DMS153 treated with DMSO at 0.1 percent for 48 hours (cell line): ENCODE measurements at regions not wholly inside any gene's neighbourhood (a gene's known extent, or its start where the extent isn't known, plus 50 kb on each side); places are given as distances from the start of the nearest gene placed in this dataset.

Experiments
- DNase-seq: peaks from one replicate; lab custom pipeline; 2025; ENCODE audit not compliant: unreplicated experiment; lab: John Stamatoyannopoulos, UW

DNA sequence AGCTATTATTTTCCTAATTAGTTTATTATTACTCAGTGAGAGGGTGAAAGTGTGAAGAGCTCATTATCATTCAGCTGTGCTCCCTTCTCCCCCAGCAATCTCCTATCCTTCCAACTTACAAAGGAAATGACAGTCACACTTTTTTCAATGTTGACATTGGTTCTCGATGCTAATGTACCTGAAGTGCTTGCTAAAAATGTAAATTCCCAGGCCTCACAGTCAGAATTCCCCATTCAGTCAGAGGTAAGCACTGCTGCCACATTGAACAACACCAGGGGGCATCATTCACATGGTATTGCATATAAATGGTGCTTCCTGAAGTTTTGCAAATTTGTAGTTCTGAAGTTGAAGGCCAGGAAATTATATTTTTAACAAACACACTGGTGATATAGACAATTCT is 132.7 kb upstream of the FOXD3 start:
- DNase-seq = peak; percentile 28

DNA sequence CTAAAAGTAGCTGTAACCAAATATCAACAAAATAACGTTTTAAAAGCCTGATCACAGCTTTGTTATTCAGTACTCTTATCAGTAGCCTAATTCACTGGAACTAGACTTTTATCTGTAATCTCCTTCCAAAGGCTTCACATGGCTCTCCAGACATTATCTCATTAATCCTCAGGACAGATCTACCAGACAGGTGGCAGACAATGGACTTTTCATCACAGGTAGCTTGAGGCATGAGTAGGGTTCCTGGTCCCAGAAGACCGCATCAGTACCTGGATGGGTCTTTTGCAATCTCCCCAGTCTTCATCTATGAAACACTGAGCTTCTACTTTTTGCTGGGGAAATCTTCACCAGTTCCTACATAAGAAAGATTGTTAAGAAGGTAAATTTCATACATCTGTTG is 132.2 kb upstream of the FOXD3 start:
- DNase-seq = no peak

DNA sequence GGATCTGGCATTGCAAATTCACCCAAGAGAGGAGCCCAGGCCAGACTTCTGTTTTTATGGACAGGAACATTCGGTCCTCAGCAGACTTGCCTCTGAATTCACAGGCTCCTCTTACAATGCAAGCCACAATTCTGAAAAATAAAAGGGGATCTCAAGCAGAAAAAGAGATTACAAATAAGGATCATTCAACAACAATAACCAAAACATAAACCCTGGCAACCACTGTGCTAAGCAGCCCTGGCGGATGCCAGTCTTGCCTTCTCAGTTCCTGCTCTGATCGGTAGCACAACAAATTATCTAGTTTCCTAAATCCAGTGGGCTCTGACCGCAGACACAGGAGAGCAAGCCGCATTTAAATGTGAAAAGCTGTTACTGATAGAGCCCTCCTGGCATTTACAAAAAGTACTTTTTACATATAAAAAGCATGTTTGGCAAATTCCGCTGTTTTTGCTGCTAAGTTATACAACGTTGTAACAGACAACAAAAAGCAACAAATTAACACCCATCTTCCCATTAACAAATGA is 123.4 kb upstream of the FOXD3 start:
- DNase-seq = no peak

DNA sequence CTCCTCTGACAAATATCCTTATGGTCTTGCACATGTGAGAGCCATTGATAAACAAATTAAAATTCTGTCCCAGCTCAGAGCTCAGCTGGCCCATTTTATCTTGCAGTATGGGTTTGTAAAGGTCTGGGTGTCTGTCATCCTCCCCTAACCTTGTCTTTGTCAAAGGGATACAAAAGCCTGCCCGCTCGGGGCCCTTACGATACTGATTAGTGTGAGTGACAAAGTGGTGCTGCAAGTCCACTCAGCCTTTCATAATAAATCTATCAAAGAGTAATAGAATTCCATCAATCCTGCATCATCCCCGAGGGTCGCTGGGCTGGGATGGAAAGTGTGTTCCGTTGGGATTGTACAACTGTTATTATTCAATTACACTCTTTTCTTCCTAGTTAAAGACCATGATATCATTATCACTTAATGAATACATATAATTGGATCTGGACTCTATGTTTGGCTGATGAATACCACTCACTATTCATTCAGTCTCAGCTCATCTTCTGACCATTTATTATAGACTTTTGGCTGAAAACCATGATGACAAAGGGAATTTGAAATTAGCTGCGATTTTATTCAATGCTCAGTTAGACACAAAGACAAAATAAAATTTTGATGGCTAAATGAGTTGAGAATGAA is 122.5 kb upstream of the FOXD3 start:
- DNase-seq = no peak

DNA sequence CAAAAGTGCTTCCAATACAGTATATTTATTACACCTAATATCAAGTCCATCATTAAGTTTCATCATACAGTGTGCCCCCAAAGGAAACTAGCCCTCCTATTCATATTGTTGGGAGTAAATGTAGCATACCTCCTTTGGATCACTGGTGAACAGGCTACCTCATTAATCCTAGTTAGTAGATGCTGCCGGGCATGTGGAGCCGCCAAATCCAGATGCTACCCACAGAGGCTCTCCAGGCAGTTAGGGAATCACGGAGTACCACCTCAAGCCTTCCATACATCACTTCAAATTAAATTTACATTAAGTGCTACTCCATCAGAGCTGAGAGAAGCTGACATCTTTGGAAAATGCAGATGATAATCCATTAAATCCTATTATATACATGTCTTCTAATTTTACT is 121.7 kb upstream of the FOXD3 start:
- no peak for DNase-seq

DNA sequence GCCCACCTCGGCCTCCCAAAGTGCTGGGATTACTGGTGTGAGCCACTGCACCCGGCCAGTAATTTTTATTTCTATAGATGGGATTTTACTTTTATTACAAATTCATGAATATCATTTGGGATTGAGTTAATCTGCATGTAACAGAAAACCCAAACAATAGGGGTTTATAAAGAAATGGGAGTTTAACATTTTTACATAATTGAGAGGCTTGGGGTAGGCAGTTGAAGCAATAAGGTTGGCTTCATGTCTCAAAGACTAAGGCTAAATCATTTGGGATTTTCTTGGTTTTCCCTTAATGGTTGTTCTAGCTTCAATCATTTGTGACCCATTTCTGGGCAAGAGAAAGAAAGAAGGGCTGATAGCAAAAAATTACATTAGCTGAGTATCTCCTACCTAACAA is 118.7 kb upstream of the FOXD3 start:
- DNase-seq = no peak

DNA sequence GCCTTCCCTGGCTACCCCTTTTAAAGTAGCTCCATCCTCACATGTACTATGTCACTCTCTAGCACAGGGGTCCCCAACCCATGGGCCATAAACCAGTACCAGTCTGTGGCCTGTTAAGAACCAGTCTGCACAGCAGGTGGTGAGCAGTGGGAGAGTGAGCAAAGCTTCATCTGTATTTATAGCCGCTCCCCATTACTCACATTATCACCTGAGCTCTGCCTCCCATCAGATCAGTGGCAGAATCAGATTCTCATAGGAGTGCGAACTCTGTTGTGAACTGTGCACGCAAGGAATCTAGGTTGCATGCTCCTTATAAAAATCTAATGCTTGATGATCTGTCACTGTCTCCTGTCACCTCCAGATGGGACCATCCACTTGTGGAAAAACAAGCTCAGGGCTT is 116.6 kb upstream of the FOXD3 start:
- no peak for DNase-seq

DNA sequence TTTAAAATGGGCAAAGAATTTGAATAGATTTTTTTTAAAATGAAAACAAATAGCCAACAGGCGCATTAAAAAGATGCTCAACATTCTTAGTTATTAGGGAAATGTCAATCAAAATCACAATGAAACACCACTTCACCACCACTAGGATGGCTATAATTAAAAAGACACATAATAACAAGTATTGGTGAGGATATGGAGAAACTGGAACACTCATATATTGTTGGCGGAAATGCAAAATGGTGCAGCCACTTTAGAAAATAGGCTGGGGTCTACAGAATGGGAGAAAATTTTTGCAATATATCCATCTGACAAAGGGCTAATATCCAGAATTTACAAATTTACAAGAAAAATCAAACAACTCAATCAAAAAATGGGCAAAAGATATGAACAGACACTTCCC is 107.8 kb upstream of the FOXD3 start:
- DNase-seq = no peak

DNA sequence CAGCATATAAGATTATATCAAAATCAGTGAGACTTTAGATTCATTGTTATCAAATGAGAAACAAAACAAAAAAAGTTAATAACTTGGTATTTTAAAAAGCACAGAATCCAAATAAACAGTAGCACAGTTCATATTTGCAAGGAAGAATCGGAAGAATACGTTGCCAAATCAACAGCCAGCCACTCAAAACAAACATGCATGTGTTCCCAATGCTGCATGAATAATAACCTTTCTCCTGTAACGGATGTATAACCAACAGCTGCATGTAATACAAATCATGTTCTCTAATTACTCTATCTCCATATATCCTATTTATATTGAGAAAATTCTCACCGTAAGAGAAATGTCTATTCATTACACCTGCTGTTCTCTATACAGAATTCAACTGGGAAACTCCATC is 98.9 kb upstream of the FOXD3 start:
- DNase-seq = no peak

DNA sequence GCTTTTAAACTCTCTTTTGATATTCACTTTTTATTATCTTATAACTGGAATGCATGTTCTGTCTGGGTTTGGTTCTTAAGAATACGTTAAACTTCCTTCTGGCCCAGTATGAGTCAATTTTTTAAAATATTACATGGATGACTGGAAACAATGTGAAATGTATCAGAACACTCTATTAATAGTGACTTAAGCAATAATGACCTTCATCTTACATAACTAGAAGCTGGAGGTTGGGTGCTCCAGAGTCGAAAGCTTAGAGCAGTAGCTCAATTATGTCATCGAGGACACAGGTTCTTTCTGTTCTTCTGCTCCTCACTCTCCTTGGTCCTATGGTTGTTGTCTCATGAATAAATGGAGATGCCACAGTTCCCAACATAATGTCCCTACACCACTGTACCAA is 91.6 kb upstream of the FOXD3 start:
- no peak for DNase-seq

DNA sequence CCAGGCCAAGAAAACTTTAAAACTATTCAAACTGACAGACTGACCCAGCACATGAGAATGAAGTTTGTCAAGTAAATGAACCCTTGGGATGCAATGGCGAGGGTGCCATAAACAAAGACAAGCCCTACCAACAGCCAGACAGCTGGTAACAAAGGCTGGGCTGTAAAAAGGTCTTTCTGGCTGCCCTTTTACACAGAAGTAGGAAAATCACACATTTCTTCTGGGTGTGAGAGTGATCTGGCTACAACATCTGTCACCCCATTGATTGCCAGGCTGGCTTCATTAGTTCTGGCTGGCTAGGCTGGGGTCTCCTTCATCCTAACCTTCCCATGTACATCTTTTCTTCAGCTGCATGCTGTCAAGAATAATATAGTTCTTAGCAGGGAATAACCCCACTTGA is 83.6 kb upstream of the FOXD3 start:
- no peak for DNase-seq

DNA sequence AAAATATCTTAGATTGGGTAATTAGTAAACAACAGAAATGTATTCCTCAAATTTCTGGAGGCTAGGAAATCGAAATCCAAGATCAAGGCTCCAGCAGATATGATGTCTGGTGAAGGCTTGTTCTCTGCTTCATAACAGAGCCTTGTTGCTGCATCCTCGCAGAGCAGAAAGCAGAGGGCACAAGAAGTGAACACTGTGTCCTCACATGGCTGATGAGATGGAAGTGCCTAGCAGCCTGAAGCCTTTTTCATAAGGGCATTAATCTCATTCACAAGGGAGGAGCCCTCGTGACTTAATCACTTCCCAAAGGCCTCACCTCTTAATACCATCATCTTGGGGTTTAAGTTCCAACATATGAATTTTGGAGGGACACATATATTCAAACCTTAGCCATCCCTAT is 77.2 kb upstream of the FOXD3 start:
- DNase-seq = no peak

DNA sequence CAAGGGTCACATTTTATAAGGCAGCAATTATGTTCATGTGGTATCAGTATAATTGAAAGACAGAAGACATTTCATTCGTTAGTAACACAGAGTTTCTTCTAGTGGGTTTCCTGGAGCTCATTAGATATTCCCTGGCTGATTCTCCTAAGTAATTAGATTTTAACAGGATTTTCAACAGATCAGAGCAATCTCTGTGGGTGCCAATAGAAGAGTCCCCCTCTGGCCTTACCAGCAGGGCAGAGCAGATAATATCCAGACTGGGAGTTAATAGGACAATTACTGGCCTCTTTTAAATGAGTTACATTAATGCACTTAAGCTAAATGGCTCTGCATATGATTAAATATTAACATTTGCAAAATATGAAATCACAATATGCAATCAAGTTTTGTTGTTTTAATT is 74.2 kb upstream of the FOXD3 start:
- DNase-seq = no peak

DNA sequence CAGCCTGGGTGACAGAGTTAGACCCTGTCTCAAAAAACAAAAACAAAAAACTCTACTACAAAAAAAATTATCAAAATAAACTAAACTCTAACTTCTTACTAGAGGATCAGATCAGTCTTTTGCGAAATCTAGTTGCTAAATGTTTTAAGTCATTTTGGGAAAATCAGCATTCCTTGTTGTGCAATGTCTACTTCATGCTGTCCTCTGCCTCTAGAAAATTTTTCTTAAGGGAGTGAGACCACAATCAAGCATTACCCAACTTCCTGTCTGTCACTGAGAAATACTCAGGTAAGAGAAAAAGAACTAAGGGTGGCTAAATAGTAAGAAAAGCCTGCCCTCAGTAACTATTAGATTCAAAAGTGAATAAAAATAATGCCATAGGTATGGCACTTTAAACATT is 67.2 kb upstream of the FOXD3 start:
- no peak for DNase-seq

DNA sequence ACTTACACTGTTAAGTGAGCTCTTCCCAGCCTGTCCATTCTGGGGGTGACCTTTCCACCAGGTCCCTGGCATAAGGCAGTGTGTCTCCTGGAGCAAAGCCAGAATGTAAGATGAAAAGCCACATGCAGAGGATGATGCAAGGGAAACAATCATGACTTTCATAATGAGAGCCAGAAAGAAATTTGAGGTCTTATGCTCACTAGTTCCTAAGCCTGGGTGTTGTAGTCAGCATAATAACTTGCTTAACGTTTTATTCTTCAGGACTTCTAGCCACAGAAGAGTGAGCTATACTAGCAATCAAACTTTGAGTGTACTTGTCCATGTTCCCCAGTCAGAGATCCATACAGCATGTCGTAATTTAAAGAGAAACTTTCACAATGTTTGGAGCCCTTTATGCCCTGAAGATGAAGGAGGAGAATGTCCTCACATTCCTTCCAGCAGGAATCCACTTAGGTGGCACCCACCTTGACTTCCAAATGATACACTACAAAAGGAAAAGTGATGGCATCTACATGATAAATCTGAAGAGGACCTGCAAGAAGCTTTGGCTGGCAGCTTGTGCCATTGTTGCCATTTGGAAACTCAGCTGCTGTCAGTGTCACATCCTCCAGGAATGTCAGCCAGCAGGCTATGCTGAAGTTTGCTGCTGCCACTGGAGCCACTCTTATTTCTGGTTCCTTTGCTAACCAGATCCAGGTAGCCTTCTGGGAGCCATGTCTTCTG is 60.5 kb upstream of the FOXD3 start:
- DNase-seq = no peak

DNA sequence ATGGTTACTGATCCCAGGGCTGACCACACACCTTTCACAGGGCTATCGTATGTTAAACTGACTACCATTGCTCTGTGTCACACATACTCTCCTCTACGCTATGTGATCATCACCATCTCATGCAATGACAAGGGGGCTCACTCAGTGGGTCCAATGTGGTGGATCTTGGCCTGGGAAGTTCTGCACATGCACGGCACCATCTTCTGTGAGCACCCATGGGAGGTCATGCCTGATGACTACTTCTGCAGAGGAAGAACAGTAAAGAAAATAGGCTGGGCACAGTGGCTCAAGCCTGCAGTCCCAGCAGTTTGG is 60.0 kb upstream of the FOXD3 start:
- no peak for DNase-seq

DNA sequence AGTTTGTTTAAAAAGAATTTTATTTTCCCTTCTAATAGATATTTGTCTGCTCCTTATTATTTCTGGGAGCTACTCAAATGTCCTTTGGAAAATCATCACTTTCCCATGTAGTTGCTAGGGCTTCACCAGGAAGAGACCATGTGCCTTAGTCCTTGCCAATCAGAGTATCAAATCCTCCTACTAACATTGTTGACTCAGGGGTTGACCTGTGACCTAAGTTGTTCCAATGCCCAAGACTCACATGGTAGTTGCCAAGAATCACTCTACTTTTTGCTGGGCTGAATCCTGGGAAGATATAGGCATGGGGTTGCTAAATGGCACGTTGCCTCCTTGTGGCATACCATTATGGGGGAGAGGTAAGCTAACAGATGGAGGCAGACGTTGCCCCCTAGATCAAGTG is 58.2 kb upstream of the FOXD3 start:
- no peak for DNase-seq

DNA sequence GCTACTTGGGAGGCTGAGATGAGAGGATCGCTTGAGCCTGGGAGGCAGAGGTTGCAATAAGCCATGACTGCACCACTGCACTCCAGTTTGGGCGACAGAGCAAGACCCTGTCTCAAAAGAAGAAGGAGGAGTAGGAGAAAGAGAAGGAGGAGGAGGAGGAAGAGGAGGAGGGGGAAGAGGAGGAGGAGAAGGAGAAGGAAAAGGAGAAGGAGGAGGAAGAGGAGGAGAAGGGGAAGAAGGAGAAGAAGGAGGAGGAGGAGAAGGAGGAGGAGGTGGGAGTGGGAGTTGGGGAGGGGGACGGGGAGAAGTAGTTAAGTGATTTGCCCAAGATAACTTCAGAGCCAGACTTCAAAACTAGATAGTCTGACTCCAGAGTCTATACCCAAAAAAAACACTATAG is 55.5 kb upstream of the FOXD3 start:
- no peak for DNase-seq

DNA sequence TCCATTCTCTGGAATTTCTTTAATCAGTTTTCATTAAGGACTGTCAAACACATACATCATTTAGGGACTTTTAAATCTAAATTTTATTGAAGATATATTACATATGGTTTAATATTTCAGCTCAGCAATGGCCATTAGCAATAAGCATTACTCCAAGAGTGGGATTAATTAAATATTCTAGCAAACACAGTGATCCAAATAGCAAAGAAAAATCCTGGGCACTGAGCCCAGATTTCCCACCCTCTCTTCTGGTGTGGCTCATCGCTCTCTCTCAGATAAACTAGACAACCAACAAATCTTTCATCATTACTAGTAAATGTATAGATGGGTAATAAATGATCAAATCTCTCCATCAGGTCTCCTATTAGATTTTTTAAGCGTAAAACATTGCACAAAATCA is 53.5 kb upstream of the FOXD3 start:
- no peak for DNase-seq

DNA sequence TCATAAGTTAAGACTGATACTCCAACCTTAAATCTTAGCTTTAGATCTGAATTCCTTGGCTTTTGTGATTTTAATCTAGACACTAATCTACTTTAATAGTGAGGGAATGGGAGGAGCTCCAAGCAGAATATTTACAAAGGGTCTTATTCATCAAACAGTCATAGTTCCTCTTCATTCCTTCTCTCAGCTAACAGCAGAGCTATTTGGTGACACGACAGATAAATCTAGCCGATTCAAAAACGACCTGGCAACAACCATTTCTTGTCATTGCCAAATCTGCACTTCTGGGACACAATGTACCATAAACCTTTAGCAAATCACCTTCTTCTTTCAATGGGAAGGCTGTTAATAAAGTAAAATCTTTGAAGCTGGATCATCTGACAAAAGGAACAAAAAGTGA is 52.8 kb upstream of the FOXD3 start:
- no peak for DNase-seq
